ENCODE measurements at regions not wholly inside any gene's neighbourhood (a gene's known extent, or its start where the extent isn't known, plus 50 kb on each side); places are given as distances from the start of the nearest gene placed in this dataset.

- no peak for DNase-seq (ENCODE audit: low spot score)
Observed at GRCh38 chr5:174159327-174160114, 114.0 kb downstream of the NSG2 start.

- no peak for DNase-seq (ENCODE audit: low spot score)
Observed at GRCh38 chr5:174165406-174165805, 119.9 kb downstream of the NSG2 start.

DNA sequence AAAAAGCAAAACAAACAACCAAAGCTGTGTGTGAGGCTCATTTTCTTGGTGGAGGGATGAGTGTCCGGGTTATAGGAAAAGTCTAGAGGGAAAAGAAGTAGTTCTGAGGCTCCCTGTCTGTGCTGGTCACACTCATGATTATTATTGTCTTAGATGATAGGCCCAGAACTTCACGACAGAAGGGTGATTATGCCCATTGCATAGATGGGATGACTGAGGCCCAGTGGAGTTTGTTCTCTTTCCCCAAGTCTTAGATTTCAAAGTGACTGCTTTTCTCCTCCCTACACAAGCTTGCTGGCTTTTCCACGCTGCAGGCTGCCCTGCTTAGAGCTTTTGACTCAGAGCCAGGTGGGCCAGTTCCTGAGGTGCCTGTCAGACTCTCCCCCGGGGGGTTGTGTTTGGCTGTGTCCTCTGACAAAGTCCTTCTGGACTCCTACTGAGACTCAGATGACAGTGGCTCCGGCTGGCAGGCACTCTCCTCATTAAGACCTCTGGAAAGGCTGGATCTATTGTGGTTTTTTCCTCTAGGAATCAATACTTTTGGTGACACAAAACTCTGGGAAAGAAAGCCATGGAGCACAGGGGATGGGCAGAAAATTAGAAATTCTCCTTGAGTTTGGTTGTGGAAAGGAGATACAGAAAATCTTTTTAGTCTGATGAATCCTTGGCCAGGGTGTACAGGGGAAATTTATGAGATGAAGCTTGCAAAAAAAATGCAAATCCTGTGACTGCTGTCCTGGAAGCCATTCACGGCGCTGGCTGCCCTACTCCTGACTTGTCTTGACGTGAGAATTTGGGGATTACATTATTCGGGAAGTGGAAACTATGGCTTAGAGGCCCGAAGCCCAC is 120.9 kb downstream of the NSG2 start:
- no peak for DNase-seq (ENCODE audit: low spot score)

DNA sequence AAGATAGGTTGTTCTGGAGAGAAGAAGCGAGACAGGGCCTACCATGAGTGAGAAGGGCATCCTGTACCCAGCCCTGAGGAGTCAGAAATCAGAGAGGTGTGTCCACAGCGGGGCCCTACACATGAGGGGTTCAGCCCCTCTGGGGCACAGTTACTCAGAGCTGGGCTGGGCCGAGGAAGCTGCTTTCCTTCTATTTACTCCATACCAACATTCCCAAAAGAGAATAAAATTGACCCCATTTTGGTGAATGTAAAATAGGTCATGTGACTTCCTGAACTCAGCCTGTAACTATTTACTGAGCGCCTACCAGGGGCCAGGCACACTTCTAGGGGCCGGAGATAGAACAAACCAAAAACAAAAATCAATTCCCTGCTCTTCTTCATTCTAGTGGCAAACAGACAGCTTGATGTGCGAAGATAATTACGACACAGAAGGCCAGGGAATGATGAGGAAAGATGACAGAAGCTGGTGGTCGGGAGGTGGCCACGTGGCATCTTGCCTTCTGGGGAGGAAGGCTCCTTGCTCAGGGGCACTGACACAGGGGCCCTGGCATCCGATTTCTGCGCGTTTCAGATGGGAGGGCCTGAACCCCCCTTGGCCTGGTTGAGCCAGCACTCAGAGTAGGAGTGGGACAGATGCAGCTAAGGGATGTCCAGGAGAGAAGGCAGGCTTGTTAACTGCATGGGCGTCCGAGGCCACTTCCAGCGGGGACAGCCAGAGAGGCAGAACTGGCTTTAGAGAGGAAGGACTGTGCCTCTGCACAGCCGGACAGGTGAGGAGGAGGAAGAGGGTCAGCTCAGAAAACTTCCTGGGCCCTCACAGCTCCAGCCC is 121.8 kb downstream of the NSG2 start:
- no peak for DNase-seq (ENCODE audit: low spot score)

DNA sequence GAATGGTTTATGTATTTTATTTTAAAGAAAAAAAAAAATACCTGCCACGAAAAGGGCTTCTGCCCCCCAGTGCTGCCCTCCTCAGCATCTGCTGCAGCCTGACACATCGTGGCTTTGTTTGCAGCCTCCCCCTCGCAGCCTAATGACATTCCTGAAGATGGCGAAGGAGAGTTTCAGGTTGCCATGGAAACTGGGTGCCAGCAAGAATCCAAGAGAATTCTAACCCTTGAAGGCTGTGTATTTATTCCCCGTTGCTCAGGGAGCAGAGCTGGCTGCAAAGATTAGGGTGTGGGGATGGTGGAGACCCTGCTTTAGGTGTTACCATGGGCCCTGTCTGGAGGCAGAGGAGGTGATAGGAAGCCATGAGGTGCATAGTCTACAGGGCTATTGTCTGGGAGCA is 126.6 kb downstream of the NSG2 start:
- DNase-seq (ENCODE audit: low spot score) = no peak

DNA sequence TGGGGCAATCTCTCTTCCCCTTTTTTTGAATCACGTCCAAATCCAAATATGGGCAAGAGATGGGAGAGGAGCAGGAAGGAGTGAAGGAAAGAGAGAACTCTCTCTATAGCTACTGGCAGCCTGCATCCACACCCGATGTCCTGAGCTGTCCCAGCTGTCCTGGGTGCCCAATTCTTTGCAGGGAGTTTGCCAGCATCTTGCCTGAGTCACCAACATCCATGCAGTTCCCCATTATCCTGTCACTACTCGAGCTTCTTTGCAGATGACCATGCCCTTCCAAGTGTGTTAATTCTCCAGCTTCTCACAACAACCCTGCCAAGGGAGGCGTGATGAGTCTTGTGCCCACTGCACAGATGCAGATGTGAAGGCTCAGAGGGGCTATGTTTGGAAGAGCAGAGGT is 127.1 kb downstream of the NSG2 start:
- DNase-seq (ENCODE audit: low spot score) = no peak

DNA sequence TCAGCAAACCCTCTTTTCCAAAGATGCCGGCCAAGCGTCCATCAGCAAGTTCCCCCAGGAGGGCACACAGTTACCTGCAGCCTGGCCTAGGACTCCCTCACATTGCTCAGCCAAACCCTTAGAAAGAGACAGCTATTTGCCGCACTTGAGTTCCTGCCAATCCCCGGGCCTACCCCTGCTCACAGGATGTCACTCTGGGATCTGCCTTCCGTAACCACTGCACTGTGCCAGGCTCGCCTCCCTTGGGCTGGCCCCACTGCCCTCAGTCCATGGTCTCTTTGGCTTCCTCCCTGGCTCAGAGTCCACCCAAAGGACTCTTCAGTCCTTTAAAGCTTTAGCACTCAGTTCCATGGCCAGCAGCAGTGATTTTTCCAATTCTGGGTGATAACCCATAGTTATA is 128.3 kb downstream of the NSG2 start:
- no peak for DNase-seq (ENCODE audit: low spot score)

- DNase-seq (ENCODE audit: low spot score) = no peak
Observed at GRCh38 chr5:174175716-174176268, 130.3 kb downstream of the NSG2 start.

DNA sequence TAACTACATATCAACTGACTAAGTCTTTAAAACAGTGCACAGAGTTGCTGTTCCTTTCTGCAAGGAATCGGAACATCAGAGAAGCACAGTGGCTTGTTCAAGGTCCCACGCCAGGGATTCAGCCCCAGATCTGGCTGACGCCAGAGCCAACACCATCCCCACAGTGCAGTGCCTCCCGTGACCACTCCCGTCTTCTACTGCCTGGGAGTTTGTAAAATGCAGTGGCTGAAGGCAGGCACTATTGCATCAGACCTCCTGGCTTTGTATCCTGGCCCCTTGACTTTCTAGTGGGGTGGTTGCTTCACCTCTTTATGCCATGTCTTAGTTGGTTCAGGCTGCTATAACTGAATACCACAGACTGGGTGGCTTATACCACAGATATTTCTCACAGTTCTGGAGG is 131.0 kb downstream of the NSG2 start:
- DNase-seq (ENCODE audit: low spot score) = no peak

GRCh38 chr5:174177531-174177930 is 132.0 kb downstream of the NSG2 start:
- no peak for DNase-seq (ENCODE audit: low spot score)

DNA sequence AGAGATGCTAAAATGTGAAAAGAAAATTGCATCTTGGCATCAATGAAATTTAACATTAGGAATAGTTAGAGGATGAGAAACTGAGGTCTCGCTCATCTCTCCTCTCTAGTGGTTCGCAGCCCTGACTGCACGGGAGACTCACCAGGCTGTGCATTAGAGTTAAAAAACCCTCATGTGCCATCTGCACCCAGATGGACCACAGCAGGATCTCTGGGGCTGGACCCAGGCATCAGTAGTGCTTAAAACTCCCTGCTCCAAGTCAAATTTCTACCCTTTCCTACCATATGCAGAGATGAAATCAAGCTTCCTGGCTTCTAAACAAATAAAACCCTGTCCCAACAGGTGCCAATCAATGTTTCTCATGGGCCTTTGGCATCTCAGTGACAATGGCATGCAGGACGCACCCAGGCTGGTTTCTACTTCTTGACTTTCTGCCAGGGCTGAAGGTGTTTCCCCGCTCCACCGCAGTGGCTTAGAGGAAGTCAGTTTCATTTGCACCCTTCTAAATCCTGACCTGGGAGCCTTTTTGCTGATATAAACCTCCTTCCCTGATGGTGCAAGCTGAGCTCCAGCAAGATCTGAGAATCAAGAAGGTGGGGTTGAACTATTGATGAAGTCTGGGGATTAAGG is 132.6 kb downstream of the NSG2 start:
- no peak for DNase-seq (ENCODE audit: low spot score)

GRCh38 chr5:174180639-174181038 is 135.1 kb downstream of the NSG2 start:
- DNase-seq (ENCODE audit: low spot score) = no peak

- DNase-seq (ENCODE audit: low spot score) = no peak
Observed at GRCh38 chr5:174182111-174182510, 136.6 kb downstream of the NSG2 start.

GRCh38 chr5:174183701-174184100 is 138.2 kb downstream of the NSG2 start:
- DNase-seq (ENCODE audit: low spot score) = no peak

DNA sequence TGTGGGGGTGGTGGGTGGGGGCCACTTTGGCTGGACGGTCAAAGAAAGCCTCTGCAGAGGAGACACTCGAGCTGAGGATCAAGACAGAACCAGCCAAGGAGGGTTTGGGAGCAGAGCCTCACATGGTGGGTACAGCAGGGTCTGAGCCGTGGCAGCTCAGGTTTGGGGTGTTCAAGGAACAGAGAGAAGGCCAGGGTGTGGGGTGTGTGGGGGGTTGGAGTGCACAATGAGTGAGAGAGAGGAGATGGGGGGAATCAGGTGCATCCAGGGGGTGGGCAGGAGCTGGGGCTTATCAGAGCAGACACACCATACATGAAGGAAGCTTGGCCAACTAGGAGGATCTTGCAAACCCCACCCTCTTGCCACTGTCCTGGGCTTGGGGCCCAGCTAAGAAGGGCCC is 140.0 kb downstream of the NSG2 start:
- DNase-seq (ENCODE audit: low spot score) = no peak

- no peak for DNase-seq (ENCODE audit: low spot score)
Observed at GRCh38 chr5:174186096-174186695, 140.7 kb downstream of the NSG2 start.

DNA sequence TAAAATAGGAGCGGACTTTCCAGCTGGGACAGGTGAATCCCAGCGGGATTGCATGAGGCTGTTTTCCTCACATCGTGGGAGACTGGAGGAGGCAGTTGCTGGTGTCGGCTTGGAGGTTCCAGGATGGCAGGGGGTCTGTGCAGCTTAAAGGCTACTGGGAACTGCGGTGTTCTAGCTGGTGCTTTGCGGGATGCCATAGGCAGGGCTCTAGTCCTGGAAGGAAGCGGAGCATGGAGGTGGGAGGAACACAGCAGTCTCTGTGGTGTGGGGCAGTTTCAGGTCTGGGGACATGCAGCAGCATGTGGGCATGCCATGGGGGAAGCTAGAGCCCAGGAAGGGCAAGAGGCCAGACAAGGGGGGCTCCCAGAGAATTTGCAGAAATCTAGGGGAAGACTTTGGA is 141.5 kb downstream of the NSG2 start:
- DNase-seq (ENCODE audit: low spot score) = no peak

- no peak for DNase-seq (ENCODE audit: low spot score)
Observed at GRCh38 chr5:174187481-174187880, 142.0 kb downstream of the NSG2 start.

DNA sequence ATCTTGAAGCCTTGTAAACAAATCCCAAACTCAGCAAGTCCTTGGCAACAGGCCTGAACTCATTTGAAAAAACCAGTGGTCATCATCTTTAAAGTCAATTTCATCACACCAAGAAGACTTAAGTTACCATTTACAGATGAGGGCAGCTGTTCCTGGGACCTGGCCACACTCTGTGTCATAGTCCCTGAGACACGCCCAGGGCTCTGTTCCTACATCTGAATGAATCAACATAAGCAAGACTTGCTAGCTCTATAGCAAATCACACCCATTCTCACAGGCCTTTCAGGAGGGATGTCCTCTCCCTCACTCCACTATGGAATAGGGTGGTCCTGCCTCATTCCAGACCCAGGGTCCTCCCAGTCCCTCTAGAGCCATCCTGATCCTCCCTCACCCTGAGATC is 142.8 kb downstream of the NSG2 start:
- no peak for DNase-seq (ENCODE audit: low spot score)

DNA sequence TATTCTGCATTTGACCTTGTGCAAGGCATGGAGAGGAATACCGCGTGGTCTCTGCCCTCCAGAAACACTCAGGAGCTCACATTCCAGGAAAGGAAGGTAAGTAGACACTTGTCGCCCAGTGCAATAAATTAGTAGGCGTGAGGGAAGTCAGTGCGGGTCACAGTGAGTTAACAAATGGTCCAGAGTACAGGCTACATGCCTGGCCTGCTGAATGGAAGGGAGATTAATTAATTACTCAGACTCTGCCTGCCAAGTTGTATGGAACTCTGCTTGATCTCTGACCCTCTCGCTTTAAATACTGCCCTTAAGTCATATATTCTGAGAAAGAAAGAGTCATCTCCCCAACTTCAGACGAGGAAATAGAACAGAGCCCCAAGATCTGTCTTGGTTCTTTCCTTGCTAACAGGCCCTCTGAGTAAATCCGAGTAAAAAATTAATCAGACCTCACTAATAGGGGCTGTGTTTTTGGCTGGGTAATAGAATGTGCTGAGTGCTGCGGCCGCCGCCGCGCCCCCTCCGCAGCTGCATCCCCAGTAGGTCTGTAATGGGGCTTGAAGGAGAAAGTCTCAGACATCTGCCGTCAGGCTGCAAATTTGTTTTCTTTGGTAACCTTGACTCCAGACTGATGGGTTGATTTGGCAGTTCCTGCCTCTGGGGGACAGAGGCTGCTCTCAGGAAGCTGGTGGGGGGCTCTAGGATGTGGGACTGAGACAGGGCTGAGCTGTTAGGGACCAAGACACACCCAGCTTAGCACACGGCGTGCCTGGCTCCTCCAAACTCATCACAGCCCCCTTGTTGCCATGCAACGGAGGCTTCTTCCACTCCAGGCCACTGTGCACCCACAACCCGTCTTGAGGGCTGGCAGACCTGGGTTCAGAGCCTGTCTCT is 144.4 kb downstream of the NSG2 start:
- DNase-seq (ENCODE audit: low spot score) = no peak
